GM18867 (cell line): ENCODE measurements at regions not wholly inside any gene's neighbourhood (a gene's known extent, or its start where the extent isn't known, plus 50 kb on each side); places are given as distances from the start of the nearest gene placed in this dataset.

Experiments
- ATAC-seq: cut with Tn5 transposase; IDR thresholded peaks from one replicate; pipeline ENCODE4 v1.9.1; 2021; ENCODE audit warnings: mild to moderate bottlenecking, moderate library complexity; ENCODE audit not compliant: unreplicated experiment

DNA sequence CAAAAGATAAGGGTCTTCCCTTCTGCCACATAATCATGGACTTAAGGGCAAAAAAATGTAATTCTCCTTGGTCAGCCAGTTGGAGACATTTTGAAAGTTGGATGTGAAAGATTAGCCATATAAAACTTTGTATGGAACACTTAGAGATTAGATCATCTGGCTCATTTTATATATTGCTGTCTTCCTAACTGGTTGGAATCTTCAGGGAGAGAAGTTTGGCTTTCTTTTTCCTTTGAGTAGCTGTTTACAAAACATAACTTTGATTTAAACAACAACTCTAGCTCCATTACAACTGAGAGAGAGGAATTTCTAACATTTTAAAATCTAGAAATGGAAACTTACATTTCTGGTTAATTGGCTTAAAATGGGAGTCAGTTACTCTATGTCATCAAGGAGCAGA lies 132.7 kb downstream of the RDH14 start:
- ATAC-seq = no peak

DNA sequence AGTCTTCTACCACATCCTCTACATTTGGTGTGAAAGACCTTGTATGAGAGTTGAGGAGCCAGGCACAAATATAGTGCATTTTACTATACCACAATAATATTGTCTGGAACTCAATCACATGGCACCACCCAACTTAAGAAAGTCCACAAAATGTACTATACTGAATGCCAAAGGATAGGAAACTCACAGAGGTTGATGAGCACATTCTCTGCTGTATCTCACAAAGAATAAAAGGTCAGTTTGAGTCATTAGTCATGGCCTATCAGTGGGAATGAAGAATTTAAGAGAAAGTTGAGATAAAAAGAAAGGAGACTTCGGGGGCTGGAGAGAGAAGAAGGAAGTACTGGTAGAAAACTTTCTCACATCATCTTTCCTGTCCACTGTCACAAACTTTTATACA lies 134.3 kb downstream of the RDH14 start:
- ATAC-seq = no peak

DNA sequence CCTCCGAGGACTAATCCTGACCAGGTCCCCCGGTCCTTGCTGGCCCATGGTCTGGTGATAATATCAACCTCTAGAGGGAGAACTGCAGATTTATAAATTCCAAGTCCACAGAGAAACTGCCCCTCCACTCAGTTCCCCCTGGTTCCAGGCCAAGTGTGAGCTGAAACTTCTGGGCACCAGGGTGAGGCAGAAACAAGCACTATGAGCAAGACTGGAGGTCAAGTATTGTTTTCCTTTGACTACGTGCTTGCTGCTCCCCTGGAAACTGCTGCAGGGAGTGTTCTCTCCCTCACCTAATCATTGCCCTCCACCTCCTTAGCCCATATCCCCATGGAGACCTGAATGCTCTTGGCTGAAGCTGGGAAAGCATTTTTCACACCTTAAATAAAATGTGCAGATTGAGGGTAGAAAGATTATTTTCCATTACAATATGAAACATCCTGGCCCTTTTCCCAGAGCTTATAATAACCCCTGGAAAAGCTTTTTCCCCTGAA lies 135.2 kb downstream of the RDH14 start:
- ATAC-seq = no peak

DNA sequence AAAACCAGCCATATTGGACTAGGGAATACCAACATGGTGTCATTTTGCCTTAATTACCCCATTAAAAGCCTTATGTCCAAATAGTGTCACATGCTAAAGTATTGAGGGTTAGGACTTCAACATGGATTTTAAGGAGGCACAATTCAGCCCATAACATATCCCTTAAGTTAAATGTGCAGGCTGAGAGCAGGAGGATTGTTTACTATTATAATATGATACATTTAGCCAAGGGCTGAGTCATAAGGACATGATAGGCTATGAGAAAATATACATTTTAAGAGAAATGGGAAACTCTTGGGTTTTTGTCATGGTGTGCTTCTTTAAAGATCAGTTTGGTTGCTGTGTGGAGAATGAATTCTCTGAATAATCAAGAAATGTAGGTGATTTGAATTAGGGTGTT lies 136.8 kb downstream of the RDH14 start:
- no peak for ATAC-seq

DNA sequence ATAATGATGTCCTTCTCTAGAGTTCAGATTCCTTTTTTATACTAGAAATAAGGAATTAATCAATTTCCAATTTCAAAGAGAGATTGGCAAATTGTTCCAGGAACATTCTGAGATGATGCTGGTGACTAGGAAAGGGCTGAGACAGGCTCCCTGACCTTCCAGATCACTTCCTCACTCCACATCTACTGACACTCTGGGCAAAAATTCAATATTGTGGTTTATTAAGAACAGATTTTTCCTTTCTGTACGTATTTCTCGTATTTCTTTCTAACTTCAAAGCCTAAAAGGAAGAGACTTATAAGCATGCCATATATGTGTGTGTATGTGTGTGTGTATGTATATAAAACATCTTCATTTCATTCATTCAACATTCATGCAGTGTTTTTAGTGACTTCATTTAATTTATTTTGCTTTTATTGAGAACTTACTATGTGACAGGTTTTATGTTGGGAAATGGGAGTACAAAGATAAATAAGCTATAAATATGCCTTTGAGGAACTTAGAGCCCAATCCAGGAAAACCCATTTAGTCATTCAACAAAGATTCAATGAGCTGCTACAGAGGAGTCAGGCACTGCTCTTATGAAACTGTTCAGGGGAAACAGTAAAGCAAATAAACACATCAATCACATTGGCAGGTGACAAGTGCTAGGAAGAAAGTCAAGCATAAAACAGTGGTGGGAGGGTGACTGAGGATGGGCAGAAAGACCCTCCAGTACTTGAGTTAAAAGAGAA lies 137.9 kb downstream of the RDH14 start:
- ATAC-seq = no peak

DNA sequence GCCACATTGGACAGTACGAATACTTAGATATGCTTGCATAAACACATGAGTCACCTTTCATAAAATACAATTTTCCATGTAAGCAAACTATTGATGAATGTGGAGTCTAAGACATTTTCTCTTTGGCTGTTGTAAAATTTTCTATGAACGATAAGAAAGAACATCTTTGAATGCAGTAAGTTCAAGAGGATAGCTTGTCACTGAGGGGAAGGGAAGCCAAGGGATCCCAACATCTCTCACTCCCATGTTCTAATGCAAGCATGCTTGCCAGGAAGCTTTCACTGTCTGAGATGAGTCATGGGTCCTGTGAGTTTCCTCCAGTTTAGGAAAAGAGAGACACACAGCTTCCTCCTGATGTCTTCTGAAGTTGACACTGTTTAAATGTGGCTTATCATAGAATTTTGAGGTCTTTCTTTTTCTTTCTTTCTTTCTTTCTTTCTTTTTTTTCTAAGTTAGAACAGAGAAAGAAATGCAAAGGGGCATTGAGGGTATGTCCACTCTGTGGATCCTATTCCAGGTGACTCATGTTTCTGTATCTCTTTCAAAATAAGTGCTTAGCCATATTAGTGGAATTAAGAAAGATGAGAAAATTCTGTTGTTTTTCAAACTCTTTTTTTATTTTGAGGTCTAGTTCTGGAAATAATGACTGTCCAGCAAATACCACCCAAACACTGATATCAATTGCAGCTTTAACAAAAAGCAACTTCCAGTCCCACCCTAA lies 146.6 kb downstream of the RDH14 start:
- ATAC-seq = no peak

DNA sequence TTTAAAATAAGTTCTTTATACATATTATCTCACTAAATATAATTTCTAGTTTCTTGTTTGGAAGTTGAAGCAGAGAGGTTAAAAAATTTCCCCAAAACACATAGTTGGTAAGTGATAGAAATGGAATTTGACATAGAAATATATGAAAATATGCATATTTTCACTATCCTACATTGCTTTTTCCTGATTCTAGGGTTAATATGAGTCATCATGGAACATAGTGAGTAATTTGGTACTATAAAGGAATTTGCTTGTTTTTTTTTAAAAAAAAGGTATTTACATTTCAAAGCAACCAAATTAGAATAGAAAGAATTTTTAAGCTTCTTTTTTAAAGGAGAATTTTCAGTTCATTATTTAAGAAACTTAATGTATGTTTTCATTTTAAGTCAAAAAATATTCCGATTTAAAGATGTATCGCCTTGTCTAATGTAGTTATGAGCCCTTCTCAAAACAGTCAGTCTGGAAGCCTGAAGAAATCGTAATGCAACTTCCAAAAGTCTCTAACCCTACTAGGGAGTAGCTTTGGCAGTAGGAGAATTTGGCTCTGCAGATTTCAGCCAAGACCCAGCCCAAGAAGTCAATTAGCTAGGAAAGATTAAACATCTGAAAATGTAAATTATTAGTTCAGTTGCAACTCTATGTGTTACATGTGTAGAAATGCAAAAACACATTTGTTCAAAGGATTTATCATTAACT lies 147.3 kb downstream of the RDH14 start:
- ATAC-seq = no peak

DNA sequence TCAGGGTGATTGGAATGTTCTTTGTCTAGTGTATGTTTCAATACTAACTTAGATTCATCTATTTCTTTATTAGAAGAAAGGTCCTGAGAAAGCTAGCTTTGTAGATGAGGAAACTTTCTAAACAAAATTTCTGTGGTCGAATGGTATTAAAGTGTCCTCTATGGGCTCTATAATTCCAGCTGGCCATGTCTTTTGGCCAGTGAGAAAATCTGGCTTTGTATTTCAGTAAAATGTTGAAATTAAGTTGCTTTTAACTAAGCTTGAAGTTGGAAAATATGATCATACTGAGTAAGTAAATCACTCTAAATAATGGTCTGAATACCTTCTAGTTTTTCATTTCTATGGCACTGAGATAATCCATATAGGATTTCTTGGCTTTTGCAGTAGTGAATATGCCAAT lies 148.8 kb downstream of the RDH14 start:
- ATAC-seq = no peak

DNA sequence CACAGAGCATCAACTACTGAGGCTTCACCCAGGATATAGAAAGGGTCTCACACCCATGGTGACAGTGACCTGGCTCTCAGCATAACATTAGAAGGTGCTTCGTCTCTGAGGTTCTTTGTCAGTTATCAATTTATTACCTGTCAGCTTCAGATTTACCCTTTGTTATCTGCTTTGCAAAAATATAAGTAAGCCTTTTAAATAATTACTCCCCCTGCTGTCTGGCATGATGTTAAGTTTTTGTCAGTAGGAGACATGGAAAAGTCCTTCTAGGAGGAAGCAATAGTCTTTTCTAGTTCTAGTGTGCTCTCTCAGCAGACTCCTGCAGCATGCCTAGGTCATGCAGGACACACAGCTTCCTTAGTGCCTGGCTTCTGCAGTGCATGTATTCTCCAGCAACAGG lies 149.9 kb downstream of the RDH14 start:
- ATAC-seq = no peak

DNA sequence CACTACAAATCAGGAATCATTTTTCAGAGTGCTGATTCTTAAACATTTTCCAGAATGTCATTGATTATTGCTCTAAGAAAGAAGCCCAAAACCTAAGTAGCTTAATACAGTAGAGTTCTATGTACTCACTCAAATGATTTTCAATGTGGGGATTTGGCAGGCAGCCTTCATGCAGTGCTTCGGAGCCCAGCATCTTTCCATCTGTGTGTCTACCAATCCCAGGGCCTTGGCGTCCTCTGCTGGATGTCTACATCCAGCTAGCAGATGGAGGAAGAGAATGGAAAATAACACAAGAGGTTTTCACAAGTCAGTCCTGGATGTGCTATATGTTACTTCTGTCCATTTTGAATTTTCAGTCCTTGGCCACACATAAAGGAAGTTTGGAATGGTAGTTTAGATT lies 151.8 kb downstream of the RDH14 start:
- no peak for ATAC-seq

DNA sequence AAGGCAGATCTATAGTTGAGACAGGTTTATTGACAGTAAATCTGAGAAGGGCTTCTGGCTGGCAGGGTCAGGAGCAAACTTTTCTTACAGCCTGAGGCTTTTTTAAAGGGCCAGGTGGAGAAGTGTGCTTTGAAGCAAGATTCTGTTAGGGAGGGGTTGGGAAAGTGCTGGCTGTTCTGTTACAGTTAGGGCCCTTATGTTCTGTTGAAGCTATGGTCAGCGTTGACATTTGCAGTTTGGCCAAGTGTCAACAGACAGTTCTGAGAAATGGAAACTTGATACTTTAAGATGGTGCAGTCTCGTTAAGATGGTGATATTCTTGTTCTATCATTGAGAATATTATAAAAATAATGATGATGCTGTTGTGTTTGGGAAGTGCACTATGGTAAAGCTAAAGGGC lies 154.2 kb downstream of the RDH14 start:
- ATAC-seq = no peak

DNA sequence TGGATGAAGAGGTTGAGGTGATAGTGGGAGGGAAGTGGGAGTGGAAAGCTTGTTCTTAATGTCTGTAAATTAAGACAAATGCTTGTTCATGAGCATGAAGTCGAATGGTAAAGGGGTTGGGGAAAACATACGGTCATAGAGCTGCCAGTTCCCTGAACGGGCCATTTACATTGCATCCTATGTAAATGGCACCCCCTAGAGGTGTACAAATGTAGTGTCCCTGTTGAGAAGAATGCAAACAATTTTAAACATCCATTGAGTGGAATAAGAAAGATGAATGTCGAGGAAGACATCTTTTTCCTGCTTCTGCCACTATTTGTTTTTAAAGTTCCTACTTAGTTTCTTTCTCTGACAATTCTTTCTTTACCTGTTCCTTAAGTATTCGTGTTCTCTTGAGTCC lies 155.7 kb downstream of the RDH14 start:
- peak; percentile 56 for ATAC-seq

DNA sequence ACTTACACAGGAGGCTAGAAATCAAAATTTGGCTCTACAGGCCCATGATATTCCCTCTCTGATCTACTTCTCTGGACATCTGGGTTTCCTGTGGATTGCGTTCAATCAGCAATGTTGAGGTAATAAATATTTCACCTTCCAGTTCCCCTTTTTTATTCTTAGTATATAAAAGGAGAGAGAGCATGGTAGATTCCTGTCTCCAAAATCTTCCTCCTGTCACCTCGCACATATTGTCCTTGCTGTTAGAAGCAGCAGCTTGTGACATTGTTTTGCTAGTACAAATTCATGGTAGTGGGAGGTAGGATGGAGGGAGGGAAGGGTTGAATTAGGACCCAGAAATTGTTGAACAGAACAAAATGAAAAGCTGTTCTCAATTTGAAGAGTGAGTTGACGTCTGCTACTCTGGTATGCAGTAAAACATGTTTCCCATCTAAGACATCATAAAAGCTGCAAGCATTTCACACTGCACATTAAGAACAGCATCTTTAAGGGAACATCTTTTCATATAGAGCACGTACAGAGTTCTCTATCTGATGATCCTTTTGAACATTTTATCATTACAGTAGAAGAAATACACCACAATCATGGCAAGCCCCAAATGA lies 156.4 kb downstream of the RDH14 start:
- no peak for ATAC-seq

DNA sequence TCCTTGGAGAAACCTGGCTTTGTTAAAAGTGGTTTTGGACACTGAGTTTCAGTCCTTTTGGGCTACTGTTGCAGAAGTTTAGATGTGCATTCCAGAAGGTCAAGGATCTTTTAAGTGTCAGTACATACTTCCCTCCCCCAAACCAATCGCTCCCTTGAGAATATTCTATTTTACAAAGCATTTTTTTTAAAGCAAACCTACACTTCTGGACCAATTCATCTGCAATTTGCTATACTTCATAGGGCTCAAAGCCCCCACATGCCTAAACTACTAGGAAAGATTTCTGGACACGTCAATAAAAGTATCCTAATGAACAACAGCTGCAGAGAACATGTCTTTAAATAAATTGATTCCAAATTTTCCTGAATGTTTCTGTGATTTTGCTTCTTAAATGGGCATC lies 157.6 kb downstream of the RDH14 start:
- no peak for ATAC-seq

DNA sequence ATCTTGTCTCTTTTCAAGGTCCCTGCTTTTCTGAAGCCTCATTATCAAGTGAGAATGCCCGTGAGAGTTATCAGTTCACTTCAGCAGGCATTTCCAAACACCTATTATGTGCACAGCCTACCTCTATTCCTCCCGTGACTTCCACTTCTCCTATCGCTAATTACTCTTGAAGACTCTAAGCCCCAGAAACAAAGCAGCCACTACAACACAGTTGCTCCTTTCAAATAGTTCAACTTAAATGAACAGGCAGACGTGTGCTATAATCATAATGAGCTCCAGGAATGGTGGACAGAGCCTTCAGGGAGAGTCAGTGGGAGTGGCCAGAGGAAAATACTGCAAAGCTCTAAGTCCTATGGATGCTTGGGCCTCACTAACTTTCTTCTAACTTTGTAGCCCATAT lies 159.0 kb downstream of the RDH14 start:
- no peak for ATAC-seq

DNA sequence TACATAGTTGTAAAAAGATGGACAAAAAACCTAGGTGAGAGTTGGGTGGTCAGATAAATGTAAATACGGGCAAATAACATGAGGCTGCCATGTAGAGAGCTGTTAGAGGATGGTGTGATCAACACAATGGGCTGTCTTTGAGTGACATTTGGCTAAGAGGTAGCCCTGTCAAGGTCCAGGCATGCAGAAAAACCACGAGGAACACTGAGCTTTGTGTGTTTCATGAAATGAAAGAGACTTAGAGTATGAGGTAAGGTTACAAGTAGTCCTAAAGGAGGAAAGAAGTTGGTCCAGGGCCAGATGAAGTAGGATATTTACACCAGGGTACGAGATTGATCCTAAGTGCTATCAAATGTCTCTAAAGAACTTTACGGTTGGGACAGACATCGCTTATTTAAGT lies 160.9 kb downstream of the RDH14 start:
- no peak for ATAC-seq

DNA sequence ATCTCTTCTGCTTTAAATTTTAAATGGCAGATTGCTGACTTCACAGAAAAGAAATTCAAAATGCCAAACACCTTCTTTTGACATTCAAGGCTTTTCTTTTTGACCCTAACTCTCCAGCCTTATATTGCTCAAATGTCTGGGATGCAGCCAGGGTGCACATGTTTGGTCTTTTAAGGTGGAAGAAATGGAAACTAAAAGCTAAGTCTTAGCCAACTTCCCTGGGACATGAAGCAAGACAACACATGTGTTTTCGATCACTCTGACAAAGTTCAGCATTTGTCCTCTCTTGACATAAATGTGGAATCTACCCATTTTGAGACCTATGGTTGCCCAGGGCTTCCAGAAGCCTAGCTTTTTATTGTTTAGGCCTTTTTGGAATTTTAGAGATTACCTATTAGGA lies 161.6 kb downstream of the RDH14 start:
- no peak for ATAC-seq

DNA sequence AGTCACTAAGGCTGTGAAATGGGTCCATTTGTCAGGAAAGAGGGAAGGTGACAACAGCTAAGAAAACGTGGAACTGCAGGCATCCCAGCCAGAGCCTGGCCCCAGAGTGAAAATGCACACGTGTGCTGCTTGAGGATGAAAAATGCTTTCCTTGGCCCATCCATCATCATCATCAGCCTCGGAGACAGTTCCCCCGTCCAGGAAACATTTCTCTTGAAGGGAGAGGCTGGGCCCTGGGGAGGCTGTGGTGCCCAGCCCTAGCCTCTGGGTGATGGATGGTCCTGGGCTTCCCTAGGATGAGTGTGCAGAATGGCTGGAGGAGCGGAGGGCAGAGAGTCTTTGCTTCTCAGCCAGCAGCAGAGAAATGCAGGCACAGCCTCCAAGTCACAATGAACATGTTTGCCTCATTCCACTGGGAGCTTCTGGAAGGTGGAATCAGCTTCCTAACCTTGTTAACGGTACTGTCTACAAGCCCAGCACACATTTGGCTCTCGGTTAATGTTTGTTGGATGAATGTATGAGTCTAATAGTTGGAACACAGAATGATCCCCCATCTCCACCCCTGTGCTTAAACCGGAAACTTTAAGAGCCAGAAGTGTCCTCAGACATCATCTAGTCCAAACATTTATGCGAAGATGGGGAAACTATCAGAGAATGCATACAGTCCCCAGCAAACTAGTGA lies 164.0 kb downstream of the RDH14 start:
- ATAC-seq = no peak

DNA sequence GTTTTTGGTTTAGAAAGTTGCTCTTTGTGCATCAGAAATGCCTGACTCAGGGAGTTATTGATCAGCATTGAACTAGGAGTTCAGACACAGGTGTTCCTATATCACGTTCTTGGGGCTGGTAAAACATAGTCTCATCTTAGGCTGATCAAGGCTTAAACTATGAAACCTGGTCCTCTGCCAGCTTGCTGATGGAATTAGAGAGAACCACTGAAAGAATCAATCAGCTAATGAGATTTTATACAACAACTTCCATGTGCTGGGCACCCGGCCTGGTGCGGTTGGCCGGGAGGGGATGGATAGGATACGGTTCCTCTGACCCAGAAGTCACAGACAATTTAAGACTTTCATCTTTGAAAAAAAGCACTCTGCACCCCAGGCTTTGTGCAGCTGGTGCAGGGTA lies 164.9 kb downstream of the RDH14 start:
- ATAC-seq = no peak

DNA sequence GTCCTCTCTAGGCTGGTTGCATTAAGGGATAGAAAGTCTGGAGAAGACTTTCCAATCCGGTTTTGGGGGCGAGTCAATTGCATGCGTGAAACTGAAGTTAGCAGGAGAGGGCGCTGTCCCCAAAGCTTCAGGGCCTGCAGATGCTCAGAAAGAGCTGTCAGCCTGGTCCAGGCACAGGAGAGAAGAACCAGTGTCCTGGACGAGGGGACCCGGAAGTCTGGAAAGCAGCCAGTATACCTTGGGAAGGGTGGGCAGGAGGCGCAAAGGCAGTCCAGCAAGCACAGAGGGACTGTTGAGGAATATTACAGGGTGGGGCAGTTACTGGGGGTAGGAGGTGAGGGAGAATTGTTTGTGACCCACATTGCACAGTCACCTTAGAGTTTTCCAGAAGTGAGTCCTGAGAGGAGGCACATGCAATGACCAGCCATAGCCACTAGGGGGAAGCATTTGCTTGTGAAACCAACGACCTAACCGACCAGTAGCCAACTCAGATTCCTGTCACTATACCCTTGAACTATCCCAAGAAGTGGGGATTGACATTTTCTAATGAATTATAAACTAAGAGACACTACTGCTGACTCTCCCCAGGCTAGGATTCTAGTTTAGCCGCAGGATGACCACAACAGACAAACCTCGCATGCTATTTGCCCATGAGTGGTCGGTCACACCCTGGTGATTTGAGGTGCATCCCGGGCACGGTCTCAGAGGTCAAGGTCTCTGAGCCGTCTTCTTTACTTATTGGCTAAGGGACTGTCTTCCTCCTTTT lies 172.8 kb downstream of the RDH14 start:
- ATAC-seq = peak; percentile 92
